ENCODE measurements at regions not wholly inside any gene's neighbourhood (a gene's known extent, or its start where the extent isn't known, plus 50 kb on each side); places are given as distances from the start of the nearest gene placed in this dataset.
"Not testable (repeated sequence)": the region's sequence is repeated elsewhere in the genome, so short reads cannot be mapped to it uniquely, and the experiment has no call there.

DNA sequence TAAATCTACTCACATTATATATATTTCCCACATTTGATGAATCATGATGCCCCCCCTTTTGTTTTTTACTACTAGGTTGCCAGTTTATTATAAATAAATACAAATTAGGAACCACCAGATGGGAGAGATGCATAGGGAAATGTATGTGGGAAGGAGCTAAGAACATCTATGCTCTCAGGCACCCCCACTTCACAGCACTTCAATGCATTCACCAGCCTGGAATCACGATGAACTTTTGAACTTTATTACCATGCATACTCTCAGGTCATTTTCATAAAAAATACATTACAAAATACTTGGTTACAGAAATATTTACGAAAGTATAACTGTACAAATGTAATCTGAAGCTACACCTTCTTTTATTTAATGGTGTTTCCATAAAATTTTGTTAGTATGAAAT is 988.0 kb upstream of the EPHA6 start:
- H3K4me3 Mint-ChIP-seq (ENCODE audit: unreplicated experiment) = no peak overlapping the region

DNA sequence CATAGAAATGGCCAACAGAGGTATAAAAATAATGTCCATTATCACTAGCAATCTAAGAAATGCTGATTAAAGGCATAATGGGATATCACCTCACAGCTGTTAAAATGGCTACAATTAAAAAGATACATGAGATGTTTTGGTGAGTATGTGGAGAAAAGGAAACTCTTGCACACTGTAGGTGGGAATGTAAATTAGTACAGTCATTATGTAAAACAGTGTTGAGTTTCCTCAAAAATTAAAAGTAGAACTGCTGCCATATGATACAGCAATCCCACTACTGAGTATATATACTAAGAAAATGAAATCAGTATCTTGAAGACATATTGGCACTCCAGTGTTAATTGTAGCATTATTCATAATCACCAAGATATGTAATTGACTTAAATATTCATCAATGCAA is 982.2 kb upstream of the EPHA6 start:
- no peaks in the 10 kb centered on the region for H3K27me3 Mint-ChIP-seq (ENCODE audit: unreplicated experiment)
- TF ChIP-seq, protein P1, sequence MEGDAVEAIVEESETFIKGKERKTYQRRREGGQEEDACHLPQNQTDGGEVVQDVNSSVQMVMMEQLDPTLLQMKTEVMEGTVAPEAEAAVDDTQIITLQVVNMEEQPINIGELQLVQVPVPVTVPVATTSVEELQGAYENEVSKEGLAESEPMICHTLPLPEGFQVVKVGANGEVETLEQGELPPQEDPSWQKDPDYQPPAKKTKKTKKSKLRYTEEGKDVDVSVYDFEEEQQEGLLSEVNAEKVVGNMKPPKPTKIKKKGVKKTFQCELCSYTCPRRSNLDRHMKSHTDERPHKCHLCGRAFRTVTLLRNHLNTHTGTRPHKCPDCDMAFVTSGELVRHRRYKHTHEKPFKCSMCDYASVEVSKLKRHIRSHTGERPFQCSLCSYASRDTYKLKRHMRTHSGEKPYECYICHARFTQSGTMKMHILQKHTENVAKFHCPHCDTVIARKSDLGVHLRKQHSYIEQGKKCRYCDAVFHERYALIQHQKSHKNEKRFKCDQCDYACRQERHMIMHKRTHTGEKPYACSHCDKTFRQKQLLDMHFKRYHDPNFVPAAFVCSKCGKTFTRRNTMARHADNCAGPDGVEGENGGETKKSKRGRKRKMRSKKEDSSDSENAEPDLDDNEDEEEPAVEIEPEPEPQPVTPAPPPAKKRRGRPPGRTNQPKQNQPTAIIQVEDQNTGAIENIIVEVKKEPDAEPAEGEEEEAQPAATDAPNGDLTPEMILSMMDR (IDR thresholded peaks at IDR 0.05; ENCODE audit: partially characterized antibody, unreplicated experiment) = no peak
- no peak for DNase-seq
- no peak overlapping the region for H3K27ac Mint-ChIP-seq (ENCODE audit: unreplicated experiment)
- no peak overlapping the region for H3K4me3 Mint-ChIP-seq (ENCODE audit: unreplicated experiment)
- no peaks in the 10 kb centered on the region for H3K4me1 Mint-ChIP-seq (ENCODE audit: low read depth, unreplicated experiment)
- no peaks in the 10 kb centered on the region for H3K36me3 Mint-ChIP-seq (ENCODE audit: unreplicated experiment)
- H3K9me3 Mint-ChIP-seq (ENCODE audit: unreplicated experiment) = no peaks in the 10 kb centered on the region

More for the DNA sequence above, 988.0 kb upstream of the EPHA6 start:
- no peak for DNase-seq
- H3K27me3 Mint-ChIP-seq (ENCODE audit: unreplicated experiment) = no peaks in the 10 kb centered on the region
- no peaks in the 10 kb centered on the region for H3K4me1 Mint-ChIP-seq (ENCODE audit: low read depth, unreplicated experiment)
- no peaks in the 10 kb centered on the region for H3K36me3 Mint-ChIP-seq (ENCODE audit: unreplicated experiment)
- H3K27ac Mint-ChIP-seq (ENCODE audit: unreplicated experiment) = no peak overlapping the region
- no peaks in the 10 kb centered on the region for H3K9me3 Mint-ChIP-seq (ENCODE audit: unreplicated experiment)
- TF ChIP-seq, protein P1 (IDR thresholded peaks at IDR 0.05; ENCODE audit: partially characterized antibody, unreplicated experiment) = no peak

DNA sequence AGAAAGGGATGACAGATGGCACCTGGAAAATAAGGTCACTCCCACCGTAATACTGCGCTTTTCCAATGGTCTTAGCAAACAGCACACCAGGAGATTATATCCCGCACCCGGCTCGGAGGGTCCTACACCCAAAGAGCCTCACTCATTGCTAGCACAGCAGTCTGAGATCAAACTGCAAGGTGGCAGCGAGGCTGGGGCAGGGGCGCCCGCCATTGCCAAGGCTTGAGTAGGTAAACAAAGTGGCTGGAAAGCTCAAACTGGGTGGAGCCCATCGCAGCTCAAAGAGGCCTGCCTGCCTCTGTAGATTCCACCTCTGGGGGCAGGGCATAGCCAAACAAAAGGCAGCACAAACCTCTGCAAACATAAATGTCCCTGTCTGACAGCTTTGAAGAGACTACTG is 953.8 kb upstream of the EPHA6 start:
- not testable (repeated sequence) for H3K36me3 Mint-ChIP-seq (ENCODE audit: unreplicated experiment); H3K27ac Mint-ChIP-seq (ENCODE audit: unreplicated experiment); H3K9me3 Mint-ChIP-seq (ENCODE audit: unreplicated experiment); H3K27me3 Mint-ChIP-seq (ENCODE audit: unreplicated experiment); H3K4me3 Mint-ChIP-seq (ENCODE audit: unreplicated experiment); DNase-seq; H3K4me1 Mint-ChIP-seq (ENCODE audit: low read depth, unreplicated experiment)

DNA sequence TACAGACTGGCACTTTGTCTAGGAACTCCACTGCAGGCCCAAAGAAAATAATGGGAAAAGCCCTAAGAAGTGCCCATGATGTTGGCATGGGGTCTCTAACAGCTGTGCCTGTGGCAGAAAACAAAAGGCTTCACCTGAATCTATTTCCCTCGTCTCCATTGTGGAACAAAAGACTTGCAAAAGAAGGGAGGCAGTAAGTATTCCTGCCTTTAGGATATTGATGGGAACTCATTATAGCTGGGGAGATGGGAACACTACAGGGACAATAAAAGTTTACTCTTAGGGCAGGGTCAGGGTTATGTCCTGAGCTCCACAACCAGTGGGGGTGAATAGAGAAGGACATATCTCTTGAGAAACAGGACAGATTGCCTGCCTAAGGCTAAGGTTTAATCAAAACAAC is 930.6 kb upstream of the EPHA6 start:
- Mint-ChIP-seq H3K27me3 (ENCODE audit: unreplicated experiment) (no peaks in the 10 kb centered on the region), H3K9me3 (ENCODE audit: unreplicated experiment) (no peaks in the 10 kb centered on the region), H3K36me3 (ENCODE audit: unreplicated experiment) (no peaks in the 10 kb centered on the region), H3K4me1 (ENCODE audit: low read depth, unreplicated experiment) (no peaks in the 10 kb centered on the region), H3K27ac (ENCODE audit: unreplicated experiment) (no peak overlapping the region), H3K4me3 (ENCODE audit: unreplicated experiment) (no peak overlapping the region)
- DNase-seq = no peak
- TF ChIP-seq, protein P1 (IDR thresholded peaks at IDR 0.05; ENCODE audit: partially characterized antibody, unreplicated experiment) = no peak

DNA sequence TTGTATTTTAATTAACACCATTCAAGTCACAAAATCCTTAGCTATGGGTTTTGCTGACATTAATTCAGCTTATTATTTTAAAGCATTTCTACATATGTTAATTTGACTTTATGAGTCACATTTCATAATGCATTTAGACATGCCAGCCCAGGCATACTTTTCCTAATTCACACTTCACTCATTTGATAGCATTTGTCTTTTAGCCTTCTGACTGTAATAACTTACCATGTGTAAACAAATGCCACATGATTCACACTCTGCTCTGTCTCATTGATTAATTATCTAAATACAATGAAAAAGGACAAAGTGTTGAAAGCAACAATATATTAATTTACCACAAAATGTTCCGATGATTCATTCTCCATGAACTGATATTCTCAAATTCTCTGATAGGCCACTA is 927.8 kb upstream of the EPHA6 start:
- Mint-ChIP-seq H3K27me3 (ENCODE audit: unreplicated experiment) (no peaks in the 10 kb centered on the region), H3K36me3 (ENCODE audit: unreplicated experiment) (no peaks in the 10 kb centered on the region), H3K4me3 (ENCODE audit: unreplicated experiment) (no peak overlapping the region), H3K27ac (ENCODE audit: unreplicated experiment) (no peak overlapping the region), H3K4me1 (ENCODE audit: low read depth, unreplicated experiment) (no peaks in the 10 kb centered on the region), H3K9me3 (ENCODE audit: unreplicated experiment) (no peaks in the 10 kb centered on the region)
- no peak for DNase-seq
- TF ChIP-seq, protein P1 (IDR thresholded peaks at IDR 0.05; ENCODE audit: partially characterized antibody, unreplicated experiment) = no peak

DNA sequence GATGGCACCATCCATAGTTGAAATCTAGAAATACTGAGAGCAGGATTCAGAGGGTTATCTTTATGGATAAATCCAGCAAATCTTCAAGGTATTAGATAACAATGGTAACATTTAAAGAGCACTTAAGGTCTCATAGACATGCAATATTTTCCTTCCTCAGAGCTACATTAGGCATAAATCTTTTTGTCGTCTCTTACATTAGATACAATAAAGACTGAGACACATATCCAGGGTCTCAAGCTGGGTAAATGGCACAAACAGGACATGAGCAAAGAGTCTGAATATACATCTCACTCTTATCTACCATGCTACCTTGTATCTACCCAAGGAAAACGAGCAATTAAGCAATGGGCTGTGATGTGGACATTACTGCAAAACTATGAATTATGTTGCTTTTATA is 927.3 kb upstream of the EPHA6 start:
- no peaks in the 10 kb centered on the region for H3K27me3 Mint-ChIP-seq (ENCODE audit: unreplicated experiment)
- TF ChIP-seq, protein P1 (IDR thresholded peaks at IDR 0.05; ENCODE audit: partially characterized antibody, unreplicated experiment) = no peak
- no peak overlapping the region for H3K4me3 Mint-ChIP-seq (ENCODE audit: unreplicated experiment)
- H3K9me3 Mint-ChIP-seq (ENCODE audit: unreplicated experiment) = no peaks in the 10 kb centered on the region
- no peaks in the 10 kb centered on the region for H3K4me1 Mint-ChIP-seq (ENCODE audit: low read depth, unreplicated experiment)
- no peak overlapping the region for H3K27ac Mint-ChIP-seq (ENCODE audit: unreplicated experiment)
- H3K36me3 Mint-ChIP-seq (ENCODE audit: unreplicated experiment) = no peaks in the 10 kb centered on the region
- DNase-seq = no peak

Data from glutamatergic neuron (in vitro differentiated cells).